Pancreas (tissue), 10 donors: ENCODE measurements at regions not wholly inside any gene's neighbourhood (a gene's known extent, or its start where the extent isn't known, plus 50 kb on each side); places are given as distances from the start of the nearest gene placed in this dataset.
"Not testable (repeated sequence)": the region's sequence is repeated elsewhere in the genome, so short reads cannot be mapped to it uniquely, and the experiment has no call there.

Source experiments
- ATAC-seq, 4 donors: fragments of 200-7000 bp; cut with Tn5 transposase; one replicate each; pipeline versions ENCODE4 v1.8.0 to v1.9.1; 2020; ENCODE audit warnings: mild to moderate bottlenecking in 4 of 4, moderate library complexity in 4 of 4
- DNase-seq, 6 donors: peaks; one replicate each; pipeline ENCODE4 v3.0.0-alpha.2; 2020
- FAIRE-seq: peaks from 2 replicates; lab custom pipeline; 2012; peaks lifted over from hg19 to GRCh38; lab: Jason Lieb, UNC
- H3K27ac ChIP-seq, 4 donors: fragments of 200-600 bp; sonication (generic); 1 replicate in 3 of 4; 2 replicates in 1 of 4; pipeline versions ENCODE4 v1.5.0 to v1.8.0; 2020
- H3K27me3 ChIP-seq, 4 donors: fragments of 200-600 bp; one replicate each; pipeline ENCODE4 v1.8.0; 2021
- H3K36me3 ChIP-seq, 3 donors: fragments of 200-600 bp; sonication (generic) in 1 of 3; one replicate each; pipeline versions ENCODE4 v1.5.0 to v1.8.0; 2020 to 2021
- H3K4me1 ChIP-seq, 3 donors: fragments of 200-600 bp; one replicate each; pipeline ENCODE4 v1.8.0; 2021
- H3K4me3 ChIP-seq, 4 donors: fragments of 200-600 bp; sonication (generic) in 2 of 4; one replicate each; pipeline versions ENCODE4 v1.5.0 to v1.8.0; 2020 to 2021
- H3K9me3 ChIP-seq, 4 donors: fragments of 200-600 bp; one replicate each; pipeline ENCODE4 v1.8.0; 2021
- CTCF ChIP-seq, 4 donors: fragments of 200-600 bp; sonication (generic) in 3 of 4; IDR thresholded peaks; one replicate each; pipeline versions ENCODE4 v1.5.0 to v1.8.0; 2021; ENCODE audit warnings: antibody characterized with exemption in 4 of 4
- WGBS, 2 donors: extraction: QIAGEN DNeasy Blood & Tissue Kit; methylation state at CpG; one replicate each; pipeline ENCODE4 v1.1.7; 2013; 5-methylcytosine and 5-hydroxymethylcytosine counted together
- intact Hi-C, 3 donors: fragments of 100-400 bp; cut with DNase I; formaldehyde crosslinking; loops; one replicate each; pipeline versions ENCODE4 v1.11.1 to v1.14.2; 2022
- donor health status: healthy with polysubstance abuse.
- donor health status: DM: no; HTN: no; CAD: no; lungs with moderate emphysema.
- donor health status: DM: no; HTN: no; CAD: no.
- donor health status: control.
- donor health status: control.
- donor health status: Bipolar disorder and iron deficiency.
- donor health status: DM: yes; HTN: yes; CAD: no.
- donor health status: DM: no; HTN: no; CAD: no.
- donor health status: DM: no; HTN: no; CAD: no.
- donor health status: DM: yes; HTN: yes; CAD: no.

- DNase-seq (no peak), FAIRE-seq (no peak), ATAC-seq (no peak)
- Histone ChIP-seq H3K36me3 (no peaks in the 10 kb centered on the region), H3K4me3 (no peak overlapping the region), H3K9me3 (no peaks in the 10 kb centered on the region), H3K27ac (no peak overlapping the region), H3K27me3 (no peaks in the 10 kb centered on the region), H3K4me1 (no peaks in the 10 kb centered on the region)
- 65 to 75% methylated on average over 2 of the region's 2 CpGs for WGBS, 2 donors
- no peak for TF ChIP-seq CTCF (IDR thresholded peaks at IDR 0.05)
- intact Hi-C loops: no loop called here
Measured at GRCh38 chr20:53809217-53809616, 215.6 kb upstream of the ZNF217 start.

GRCh38 chr20:53808733-53809132, 215.1 kb upstream of the ZNF217 start:
- DNase-seq: no peak
- TF ChIP-seq CTCF (IDR thresholded peaks at IDR 0.05): no peak
- no peak overlapping the region for H3K27ac ChIP-seq
- 85 to 89% methylated on average over 3 of the region's 3 CpGs for WGBS, 2 donors
- no peaks in the 10 kb centered on the region for H3K36me3 ChIP-seq
- H3K4me1 ChIP-seq: no peaks in the 10 kb centered on the region
- no peaks in the 10 kb centered on the region for H3K9me3 ChIP-seq
- no peak for ATAC-seq
- no peak for FAIRE-seq
- intact Hi-C loops: no loop called here
- no peaks in the 10 kb centered on the region for H3K27me3 ChIP-seq
- H3K4me3 ChIP-seq: no peak overlapping the region

- H3K36me3 ChIP-seq, intact Hi-C loops, FAIRE-seq, ATAC-seq, H3K27ac ChIP-seq, H3K4me3 ChIP-seq, H3K27me3 ChIP-seq, H3K9me3 ChIP-seq, DNase-seq, H3K4me1 ChIP-seq: not testable (repeated sequence)
- 97% methylated on average over 10 of the region's 10 CpGs for WGBS, 2 donors
Measured at GRCh38 chr20:53808302-53808701, 214.7 kb upstream of the ZNF217 start.

- Histone ChIP-seq H3K9me3 (no peaks in the 10 kb centered on the region), H3K36me3 (no peaks in the 10 kb centered on the region), H3K4me3 (no peak overlapping the region), H3K4me1 (no peaks in the 10 kb centered on the region), H3K27ac (no peak overlapping the region), H3K27me3 (no peaks in the 10 kb centered on the region)
- FAIRE-seq: no peak
- DNase-seq: no peak
- no peak for TF ChIP-seq CTCF (IDR thresholded peaks at IDR 0.05)
- ATAC-seq: no peak
- 86 to 97% methylated on average over 6 of the region's 6 CpGs for WGBS, 2 donors
- intact Hi-C loops: no loop called here
Measured at GRCh38 chr20:53806683-53807401, 213.2 kb upstream of the ZNF217 start.

GRCh38 chr20:53805895-53806384, 212.3 kb upstream of the ZNF217 start:
- Histone ChIP-seq H3K4me3 (no peak overlapping the region), H3K9me3 (no peaks in the 10 kb centered on the region), H3K4me1 (peaks cover 0 to 3% (median 0%) of the 10 kb centered on the region in 3 donors), H3K27me3 (no peaks in the 10 kb centered on the region), H3K36me3 (no peaks in the 10 kb centered on the region), H3K27ac (no peak overlapping the region)
- intact Hi-C loops: no loop called here
- ATAC-seq (no peak), DNase-seq (no peak), FAIRE-seq (no peak)
- WGBS, 2 donors: 65 to 66% methylated on average over 5 of the region's 5 CpGs
- no peak for TF ChIP-seq CTCF (IDR thresholded peaks at IDR 0.05)
